ENCODE measurements at regions not wholly inside any gene's neighbourhood (a gene's known extent, or its start where the extent isn't known, plus 50 kb on each side); places are given as distances from the start of the nearest gene placed in this dataset.

DNA sequence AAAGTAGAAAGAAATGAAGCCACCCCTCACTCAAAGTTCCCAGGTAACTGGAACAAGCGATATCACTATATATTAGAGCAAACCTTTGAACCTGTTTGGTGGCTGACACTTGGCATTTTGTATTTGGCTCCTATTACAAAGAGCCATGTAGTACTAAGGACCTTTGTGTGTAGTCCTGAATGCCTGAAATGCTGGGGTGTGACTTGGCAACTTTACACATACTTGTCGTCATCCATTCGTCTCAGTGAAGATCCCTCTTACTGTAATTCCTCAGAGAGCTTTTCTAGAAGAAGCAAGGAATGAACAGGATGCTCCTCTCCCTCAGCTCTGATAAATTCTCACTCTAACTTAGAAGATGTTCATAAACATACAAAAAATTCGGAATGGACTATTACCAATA, 216.1 kb upstream of the CDIN1 start:
- TF ChIP-seq, protein P1, sequence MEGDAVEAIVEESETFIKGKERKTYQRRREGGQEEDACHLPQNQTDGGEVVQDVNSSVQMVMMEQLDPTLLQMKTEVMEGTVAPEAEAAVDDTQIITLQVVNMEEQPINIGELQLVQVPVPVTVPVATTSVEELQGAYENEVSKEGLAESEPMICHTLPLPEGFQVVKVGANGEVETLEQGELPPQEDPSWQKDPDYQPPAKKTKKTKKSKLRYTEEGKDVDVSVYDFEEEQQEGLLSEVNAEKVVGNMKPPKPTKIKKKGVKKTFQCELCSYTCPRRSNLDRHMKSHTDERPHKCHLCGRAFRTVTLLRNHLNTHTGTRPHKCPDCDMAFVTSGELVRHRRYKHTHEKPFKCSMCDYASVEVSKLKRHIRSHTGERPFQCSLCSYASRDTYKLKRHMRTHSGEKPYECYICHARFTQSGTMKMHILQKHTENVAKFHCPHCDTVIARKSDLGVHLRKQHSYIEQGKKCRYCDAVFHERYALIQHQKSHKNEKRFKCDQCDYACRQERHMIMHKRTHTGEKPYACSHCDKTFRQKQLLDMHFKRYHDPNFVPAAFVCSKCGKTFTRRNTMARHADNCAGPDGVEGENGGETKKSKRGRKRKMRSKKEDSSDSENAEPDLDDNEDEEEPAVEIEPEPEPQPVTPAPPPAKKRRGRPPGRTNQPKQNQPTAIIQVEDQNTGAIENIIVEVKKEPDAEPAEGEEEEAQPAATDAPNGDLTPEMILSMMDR (IDR thresholded peaks at IDR 0.05), result no peak
- TF ChIP-seq POLR2A (IDR thresholded peaks at IDR 0.05), result no peak

All from esophagus squamous epithelium (tissue), 4 donors.